B cell (primary cell): ENCODE measurements at regions not wholly inside any gene's neighbourhood (a gene's known extent, or its start where the extent isn't known, plus 50 kb on each side); places are given as distances from the start of the nearest gene placed in this dataset.

ENCODE experiments used
- ATAC-seq: fragments of 200-7000 bp; cut with Tn5 transposase; one replicate; pipeline ENCODE4 v1.10.0; 2021; ENCODE audit warnings: low read depth, mild to moderate bottlenecking, moderate number of reproducible peaks, moderate library complexity
- CTCF ChIA-PET: fragments of 350-600 bp; sonication (Branson Sonifier 250); formaldehyde crosslinking; loops from one replicate; lab custom pipeline; 2021; ENCODE audit warnings: antibody characterized with exemption, inconsistent platforms; lab: Charles Lee
- POLR2A ChIA-PET: fragments of 350-600 bp; sonication (Branson Sonifier 250); formaldehyde crosslinking; loops from one replicate; lab custom pipeline; 2021; ENCODE audit warnings: antibody characterized with exemption; lab: Charles Lee
- DNase-seq: peaks from one replicate; pipeline ENCODE4 v3.0.0; 2013
- H2AFZ ChIP-seq: 2 replicates; pipeline ENCODE4 v1.6.1; 2012; ENCODE audit warnings: mild to moderate bottlenecking, low read depth, low read length; ENCODE audit not compliant: insufficient read depth, poor library complexity, severe bottlenecking
- H3K27ac ChIP-seq, 2 donors: 1 replicate in 1 of 2; 2 replicates in 1 of 2; pipeline ENCODE4 v1.5.1; 2012 to 2013; ENCODE audit warnings: low read length in 2 of 2, mild to moderate bottlenecking in 2 of 2, moderate library complexity in 1 of 2
- H3K27me3 ChIP-seq, 4 experiments: fragments of 200-600 bp in 1 of 4; sonication (generic) in 1 of 4; replicated peaks in 1 of 4; 1 replicate in 2 of 4; 2 replicates in 2 of 4; pipeline versions ENCODE4 v1.6.1 to v1.7.0; 2013 to 2016; ENCODE audit warnings: low read length in 3 of 4, mild to moderate bottlenecking in 2 of 4, mixed read lengths in 1 of 4, moderate library complexity in 1 of 4; ENCODE audit not compliant: insufficient read depth in 4 of 4, control insufficient read depth in 3 of 4; ENCODE audit errors: control extremely low read depth in 1 of 4
- H3K36me3 ChIP-seq, 2 experiments: replicated peaks in 1 of 2; 1 replicate in 1 of 2; 2 replicates in 1 of 2; pipeline versions ENCODE4 v1.6.1 to v1.7.1; 2013; ENCODE audit warnings: low read length in 1 of 2; ENCODE audit not compliant: insufficient read depth in 2 of 2, control insufficient read depth in 1 of 2; ENCODE audit errors: control extremely low read depth in 1 of 2, extremely low read depth in 1 of 2
- H3K4me1 ChIP-seq, 2 donors: fragments of 200-600 bp in 1 of 2; sonication (generic) in 1 of 2; 1 replicate in 1 of 2; 2 replicates in 1 of 2; pipeline versions ENCODE4 v1.5.1 to v1.6.1; 2013 to 2017; ENCODE audit warnings: low read length in 2 of 2; ENCODE audit not compliant: control insufficient read depth in 2 of 2, insufficient read depth in 2 of 2
- H3K4me2 ChIP-seq: replicated peaks from 2 replicates; pipeline ENCODE3; 2012; ENCODE audit warnings: mild to moderate bottlenecking, low read depth, low read length; ENCODE audit not compliant: poor library complexity, severe bottlenecking
- H3K4me3 ChIP-seq, 5 experiments: fragments of 200-600 bp in 1 of 5; sonication (generic) in 1 of 5; 1 replicate in 3 of 5; 2 replicates in 2 of 5; pipeline versions ENCODE4 v1.5.1 to v1.7.0; 2011 to 2016; ENCODE audit warnings: low read length in 4 of 5, mild to moderate bottlenecking in 4 of 5, low read depth in 2 of 5, control low read depth in 1 of 5, moderate library complexity in 1 of 5; ENCODE audit not compliant: insufficient read depth in 1 of 5; ENCODE audit errors: control extremely low read depth in 1 of 5, extremely low read depth in 1 of 5
- H3K79me2 ChIP-seq: fragments of 200-600 bp; sonication (generic); one replicate; pipeline ENCODE4 v1.6.0; 2016; ENCODE audit warnings: low read length; ENCODE audit not compliant: control insufficient read depth, insufficient read depth
- H3K9ac ChIP-seq: fragments of 200-600 bp; sonication (generic); 2 replicates; pipeline ENCODE4 v1.6.1; 2017; ENCODE audit warnings: mild to moderate bottlenecking, low read length, moderate library complexity
- H3K9me3 ChIP-seq, 3 donors: one replicate each; pipeline versions ENCODE4 v1.6.1 to v1.7.1; 2013; ENCODE audit warnings: low read length in 2 of 3; ENCODE audit not compliant: control insufficient read depth in 2 of 3, insufficient read depth in 1 of 3; ENCODE audit errors: control extremely low read depth in 1 of 3
- H4K20me1 ChIP-seq: 2 replicates; pipeline ENCODE4 v1.6.0; 2012; ENCODE audit warnings: mild to moderate bottlenecking, low read length; ENCODE audit not compliant: insufficient read depth, control insufficient read depth, poor library complexity, severe bottlenecking
- H3K27ac Mint-ChIP-seq: one replicate; pipeline ENCODE4 v1.8.0; 2021; ENCODE audit warnings: mixed read lengths
- H3K27me3 Mint-ChIP-seq: one replicate; pipeline ENCODE4 v1.8.0; 2021; ENCODE audit warnings: mixed read lengths
- H3K4me1 Mint-ChIP-seq: one replicate; pipeline ENCODE4 v1.8.0; 2021; ENCODE audit warnings: mixed read lengths
- H3K4me3 Mint-ChIP-seq: one replicate; pipeline ENCODE4 v1.8.0; 2021; ENCODE audit warnings: mixed read lengths
- H3K9me3 Mint-ChIP-seq: one replicate; pipeline ENCODE4 v1.8.0; 2022; ENCODE audit warnings: mixed read lengths; ENCODE audit not compliant: insufficient read depth
- CTCF ChIP-seq: fragments of 200-600 bp; IDR thresholded peaks from one replicate; pipeline ENCODE4 v1.8.0; 2022; ENCODE audit warnings: antibody characterized with exemption, mild to moderate bottlenecking
- EZH2 ChIP-seq: IDR thresholded peaks from 2 replicates; pipeline ENCODE4 v1.6.1; 2012; ENCODE audit warnings: borderline replicate concordance, low read depth, mild to moderate bottlenecking, moderate library complexity, low read length; ENCODE audit not compliant: insufficient read depth, poor library complexity, severe bottlenecking
- WGBS: methylation state at CpG from one replicate; pipeline ENCODE4 v1.1.5; 2013; ENCODE audit warnings: missing lambda C conversion rate; ENCODE audit not compliant: insufficient coverage; 5-methylcytosine and 5-hydroxymethylcytosine counted together
- intact Hi-C: fragments of 100-400 bp; cut with micrococcal nuclease; formaldehyde crosslinking; loops from one replicate; pipeline ENCODE4 v1.10.0; 2022

DNA sequence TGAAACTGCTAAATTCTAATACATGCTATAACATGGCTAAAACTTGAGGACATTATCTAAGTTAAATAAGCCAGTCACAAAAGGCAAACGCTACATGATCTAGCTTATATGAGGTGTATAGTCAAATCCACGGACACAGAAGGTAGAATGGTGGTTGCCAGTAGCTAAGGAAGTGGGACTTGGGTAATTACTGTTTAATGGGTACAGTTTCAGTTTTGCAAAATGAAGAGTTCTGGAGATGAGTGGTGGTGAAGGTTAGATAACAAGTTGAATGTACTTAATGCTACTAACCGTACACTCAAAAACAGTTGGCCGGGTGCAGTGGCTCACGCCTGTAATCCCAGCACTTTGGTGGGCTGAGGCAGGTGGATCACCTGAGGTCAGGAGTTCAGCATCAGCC is 644.5 kb upstream of the DIPK2B start:
- ATAC-seq (no peak), DNase-seq (no peak)
- Histone ChIP-seq H4K20me1 (no peaks in the 10 kb centered on the region), H3K4me2 (no peak overlapping the region), H3K4me3 (no peak overlapping the region), H3K27me3 (no peaks in the 10 kb centered on the region), H3K9me3 (no peaks in the 10 kb centered on the region), H3K27ac (no peak overlapping the region), H3K79me2 (no peaks in the 10 kb centered on the region), H3K36me3 (no peaks in the 10 kb centered on the region), H3K9ac (no peak overlapping the region), H3K4me1 (peaks cover 9% of the 10 kb centered on the region in 2 donors), H2AFZ (no peak overlapping the region)
- POLR2A ChIA-PET = no interaction called here
- no CpG with 5 or more reads among the region's 5 CpGs for WGBS
- H3K4me1 Mint-ChIP-seq = peaks cover 5% of the 10 kb centered on the region
- peaks cover 6% of the 10 kb centered on the region for H3K27me3 Mint-ChIP-seq
- TF ChIP-seq CTCF (no peak), EZH2 (no peak)
- intact Hi-C loops = no loop called here
- CTCF ChIA-PET = interaction anchor here (2.6 kb wide), 1 partner anchor 44 kb away, joined by 8 read pairs; no protein-coding TSS in a partner anchor
- H3K9me3 Mint-ChIP-seq = no peaks in the 10 kb centered on the region
- H3K4me3 Mint-ChIP-seq = no peak overlapping the region
- H3K27ac Mint-ChIP-seq = no peak overlapping the region

- no peak for ATAC-seq
- H3K27me3 ChIP-seq = no peaks in the 10 kb centered on the region
- H3K36me3 ChIP-seq = no peaks in the 10 kb centered on the region
- H3K4me1 Mint-ChIP-seq = no peaks in the 10 kb centered on the region
- H3K9me3 Mint-ChIP-seq = no peaks in the 10 kb centered on the region
- no peaks in the 10 kb centered on the region for H3K9me3 ChIP-seq
- H3K4me3 Mint-ChIP-seq = no peak overlapping the region
- intact Hi-C loops = loop anchor here (1.0 kb wide), 1 partner anchor 328 kb away; no protein-coding TSS in a partner anchor
- no peaks in the 10 kb centered on the region for H3K4me1 ChIP-seq
- no peaks in the 10 kb centered on the region for H4K20me1 ChIP-seq
- peak; percentile 25 for DNase-seq
- H3K4me2 ChIP-seq = no peak overlapping the region
- H3K27ac ChIP-seq = no peak overlapping the region
- no peak overlapping the region for H3K9ac ChIP-seq
- no peaks in the 10 kb centered on the region for H3K27me3 Mint-ChIP-seq
- no peak overlapping the region for H3K4me3 ChIP-seq
- ChIA-PET POLR2A (no interaction called here), CTCF (interaction anchor here (1.3 to 2.6 kb wide), 5 partner anchors 14 to 333 kb away, joined by 4 to 8 read pairs (median 5); no protein-coding TSS in a partner anchor)
- WGBS = no CpG with 5 or more reads among the region's 1 CpG
- no peak overlapping the region for H3K27ac Mint-ChIP-seq
- H2AFZ ChIP-seq = no peak overlapping the region
- H3K79me2 ChIP-seq = no peaks in the 10 kb centered on the region
- no peak for TF ChIP-seq EZH2
- TF ChIP-seq CTCF = peak; percentile 33
These were observed 642.8 kb upstream of the DIPK2B start for GRCh38 chrX:45843518-45843917.
